Activated effector memory CD4-positive, alpha-beta T cell treated with anti-CD3 and anti-CD28 coated beads, Interleukin-2, amount 50 U/mL, for 16 hours (primary cell): ENCODE measurements at regions not wholly inside any gene's neighbourhood (a gene's known extent, or its start where the extent isn't known, plus 50 kb on each side); places are given as distances from the start of the nearest gene placed in this dataset.
"Not testable (repeated sequence)": the region's sequence is repeated elsewhere in the genome, so short reads cannot be mapped to it uniquely, and the experiment has no call there.

ENCODE experiments used
- DNase-seq: peaks from one replicate; pipeline ENCODE4 v3.0.0-alpha.2; 2020

DNA sequence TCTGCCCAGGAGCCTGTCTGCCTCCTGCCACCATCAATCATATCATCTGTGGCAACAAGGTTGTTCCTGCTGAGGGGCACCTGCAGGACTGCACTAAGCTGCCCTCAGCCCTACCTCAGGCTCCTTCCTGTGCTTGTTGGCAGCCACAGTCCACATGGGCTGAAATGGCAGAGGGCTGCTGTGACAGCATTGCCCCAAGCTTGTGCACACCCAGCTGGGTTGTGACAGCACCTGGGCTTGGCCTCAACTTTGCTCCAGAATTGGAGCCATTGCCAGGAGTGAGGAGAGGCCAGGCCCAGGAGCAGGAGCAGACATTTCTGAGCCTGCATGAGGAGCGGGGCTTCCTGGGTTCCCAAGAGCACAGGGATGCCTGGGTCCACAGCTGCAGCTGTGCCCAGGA lies 340.9 kb upstream of the CHRM2 start:
- DNase-seq = no peak

GRCh38 chr7:136526408-136527105 lies 341.9 kb upstream of the CHRM2 start:
- no peak for DNase-seq

- DNase-seq = no peak
These were observed 344.9 kb upstream of the CHRM2 start for GRCh38 chr7:136523571-136523970.

DNA sequence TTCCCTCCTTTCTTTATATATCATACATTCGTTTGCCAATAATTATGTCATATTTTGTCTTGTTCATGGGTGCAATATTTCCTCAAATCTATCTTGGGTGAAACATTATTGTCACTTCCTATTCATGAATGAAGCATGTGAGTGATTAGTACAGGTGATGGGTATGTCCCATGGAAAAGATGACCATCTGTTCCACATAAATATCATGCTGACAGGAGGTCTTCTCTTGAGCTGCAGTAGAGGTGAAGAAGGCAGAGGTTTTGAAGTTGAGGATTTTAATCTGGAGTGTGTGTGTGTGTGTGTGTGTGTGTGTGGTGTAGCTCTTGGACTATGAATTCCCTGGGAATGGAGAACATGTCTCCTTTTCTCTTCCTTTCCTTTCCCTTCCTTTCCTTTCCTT lies 350.5 kb upstream of the CHRM2 start:
- DNase-seq = no peak

DNA sequence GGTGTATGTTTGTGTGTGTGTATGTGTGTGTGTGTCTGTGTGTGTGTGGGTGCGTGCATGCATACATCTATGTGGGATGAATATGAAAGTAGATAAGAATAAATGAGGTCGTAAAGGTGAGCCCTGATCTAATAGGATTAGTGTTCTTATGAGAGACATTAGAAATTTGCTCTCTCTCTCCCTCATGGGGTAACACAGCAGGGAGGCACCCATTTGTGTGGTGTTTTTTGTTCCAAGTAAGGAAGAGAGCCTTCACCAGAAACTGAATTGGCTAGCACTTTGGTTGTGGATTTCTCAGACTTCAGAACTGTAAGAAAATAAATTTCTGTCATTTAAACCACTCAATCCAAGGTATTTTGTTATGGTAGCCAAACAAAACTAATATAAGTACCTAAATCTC lies 353.7 kb upstream of the CHRM2 start:
- no peak for DNase-seq

DNA sequence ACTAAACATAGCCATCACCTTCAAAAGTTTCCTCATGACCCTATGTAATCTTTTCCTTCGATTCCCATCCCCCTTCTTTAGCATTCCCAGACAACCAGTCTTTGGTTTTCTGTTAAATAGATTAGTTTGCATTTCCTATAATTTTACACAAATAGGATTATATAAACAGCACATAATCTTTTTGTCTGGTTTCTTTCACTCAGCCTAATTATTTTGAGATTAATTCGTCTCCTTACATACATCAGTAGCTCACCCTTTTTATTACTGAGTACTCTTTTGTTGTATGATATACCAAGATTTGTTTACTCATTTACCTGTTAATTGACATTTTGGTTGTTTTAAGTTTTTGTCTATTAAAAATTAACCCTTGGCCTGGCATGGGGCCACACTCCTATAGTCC lies 354.7 kb upstream of the CHRM2 start:
- no peak for DNase-seq

- no peak for DNase-seq
These were observed 359.0 kb upstream of the CHRM2 start for GRCh38 chr7:136509466-136509865.

- no peak for DNase-seq
These were observed 366.3 kb upstream of the CHRM2 start for GRCh38 chr7:136502162-136502561.

- DNase-seq = no peak
These were observed 367.3 kb upstream of the CHRM2 start for GRCh38 chr7:136501151-136501550.

DNA sequence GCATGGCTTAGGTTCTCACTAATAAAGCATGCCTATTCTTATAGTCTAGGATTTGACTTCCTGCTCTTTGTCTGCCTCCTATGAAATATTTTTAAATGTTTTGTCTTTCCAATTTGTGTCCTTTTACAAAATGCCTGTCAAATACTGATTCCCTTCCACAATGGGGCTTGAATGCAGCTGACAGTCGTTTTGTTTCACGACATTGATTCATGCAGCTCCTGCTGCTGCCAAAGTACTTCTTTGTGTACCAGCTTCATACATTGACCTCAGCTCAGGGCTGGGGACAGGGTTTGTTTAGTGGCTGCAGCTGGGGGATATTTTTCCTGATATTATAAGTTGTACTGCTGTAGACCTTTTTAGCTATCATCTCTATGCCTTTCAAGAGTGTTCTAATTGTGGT lies 371.9 kb upstream of the CHRM2 start:
- no peak for DNase-seq

DNA sequence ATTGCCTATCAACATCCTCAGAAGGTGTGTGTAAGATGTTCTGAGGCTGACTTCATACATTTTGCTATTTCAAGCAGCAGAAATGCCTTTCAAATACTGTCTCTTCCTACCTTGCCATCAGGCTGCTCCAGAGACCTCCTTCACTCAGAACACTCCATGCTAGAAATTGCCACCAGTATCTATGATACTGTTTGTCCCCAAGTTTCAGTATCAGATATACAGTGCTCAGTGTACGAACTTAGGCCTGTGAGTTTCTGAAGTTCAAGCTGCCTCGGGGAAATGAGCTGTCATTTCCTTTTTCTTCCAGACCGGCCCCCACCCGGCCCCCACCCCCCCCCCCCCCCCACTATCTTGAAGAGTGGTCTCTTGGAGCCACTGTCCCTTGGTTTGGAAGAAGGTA lies 373.4 kb upstream of the CHRM2 start:
- DNase-seq = no peak

DNA sequence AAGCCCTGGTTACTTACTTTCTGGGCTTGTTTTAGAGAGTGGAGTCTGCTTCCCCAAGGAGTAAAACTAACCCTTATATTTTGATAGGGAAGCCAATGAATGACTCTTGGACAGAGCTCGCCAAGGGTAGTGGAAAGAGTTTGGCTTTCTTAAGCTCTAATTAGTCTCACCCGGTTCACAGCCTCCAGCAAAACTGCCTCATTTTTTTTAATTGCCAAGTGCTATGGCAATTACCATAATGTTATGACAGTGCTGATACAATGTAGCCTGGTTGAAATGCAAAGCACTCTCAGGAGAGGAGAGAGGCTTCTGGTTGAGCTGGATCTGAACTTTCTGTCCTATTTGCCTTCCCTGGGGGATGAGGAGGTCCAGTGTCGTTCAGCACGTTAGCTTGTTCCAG lies 376.1 kb upstream of the CHRM2 start:
- no peak for DNase-seq

- no peak for DNase-seq
These were observed 378.6 kb upstream of the CHRM2 start for GRCh38 chr7:136489808-136490207.

DNA sequence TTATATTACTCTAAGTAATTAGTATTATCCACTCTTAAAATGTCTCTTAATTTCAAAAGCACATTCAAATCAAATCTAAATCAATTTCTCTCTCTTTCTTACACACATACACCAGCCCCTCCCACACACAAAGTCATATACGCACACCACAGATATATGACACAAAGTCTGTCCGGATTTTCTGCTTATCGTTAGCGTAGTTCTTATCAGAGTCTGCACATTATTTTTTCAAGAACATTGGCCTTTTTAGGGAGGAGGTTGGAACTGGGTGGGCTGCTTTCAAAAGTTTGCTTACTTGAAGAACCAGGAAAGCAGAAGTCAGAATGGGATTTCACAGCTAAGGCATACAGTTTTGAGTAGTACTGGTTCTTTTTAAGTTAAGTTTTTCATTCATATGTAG lies 387.6 kb upstream of the CHRM2 start:
- no peak for DNase-seq

GRCh38 chr7:136479922-136480321 lies 388.5 kb upstream of the CHRM2 start:
- DNase-seq = no peak

- DNase-seq = no peak
These were observed 398.3 kb upstream of the CHRM2 start for GRCh38 chr7:136470179-136470578.

DNA sequence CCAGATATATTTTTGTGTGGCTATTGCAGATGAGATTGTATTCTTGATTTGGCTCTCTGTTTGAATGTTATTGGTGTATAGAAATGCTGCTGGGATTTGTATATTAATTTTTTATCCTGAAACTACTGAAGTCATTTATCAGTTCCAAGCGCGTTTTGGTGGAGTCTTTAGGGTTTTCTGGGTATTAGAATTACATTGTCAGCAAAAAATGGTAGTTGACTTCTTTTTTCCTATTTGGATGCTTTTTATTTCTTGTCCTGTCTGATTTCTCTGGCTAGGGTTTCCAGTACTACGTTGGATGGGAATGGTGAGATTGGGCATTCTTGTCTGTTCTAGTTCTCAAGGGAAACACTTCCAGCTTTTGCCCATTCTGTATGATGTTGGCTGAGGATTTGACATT lies 415.5 kb upstream of the CHRM2 start:
- DNase-seq = no peak

GRCh38 chr7:136446751-136447150 lies 421.7 kb upstream of the CHRM2 start:
- no peak for DNase-seq

GRCh38 chr7:136441835-136442234 lies 426.6 kb upstream of the CHRM2 start:
- DNase-seq = no peak

- DNase-seq = not testable (repeated sequence)
These were observed 436.7 kb upstream of the CHRM2 start for GRCh38 chr7:136431736-136432135.

GRCh38 chr7:136424058-136424457 lies 444.4 kb upstream of the CHRM2 start:
- DNase-seq = no peak

- DNase-seq = not testable (repeated sequence)
These were observed 442.6 kb upstream of the MTPN start for GRCh38 chr7:136419740-136420139.

- no peak for DNase-seq
These were observed 435.8 kb upstream of the MTPN start for GRCh38 chr7:136412952-136413351.

DNA sequence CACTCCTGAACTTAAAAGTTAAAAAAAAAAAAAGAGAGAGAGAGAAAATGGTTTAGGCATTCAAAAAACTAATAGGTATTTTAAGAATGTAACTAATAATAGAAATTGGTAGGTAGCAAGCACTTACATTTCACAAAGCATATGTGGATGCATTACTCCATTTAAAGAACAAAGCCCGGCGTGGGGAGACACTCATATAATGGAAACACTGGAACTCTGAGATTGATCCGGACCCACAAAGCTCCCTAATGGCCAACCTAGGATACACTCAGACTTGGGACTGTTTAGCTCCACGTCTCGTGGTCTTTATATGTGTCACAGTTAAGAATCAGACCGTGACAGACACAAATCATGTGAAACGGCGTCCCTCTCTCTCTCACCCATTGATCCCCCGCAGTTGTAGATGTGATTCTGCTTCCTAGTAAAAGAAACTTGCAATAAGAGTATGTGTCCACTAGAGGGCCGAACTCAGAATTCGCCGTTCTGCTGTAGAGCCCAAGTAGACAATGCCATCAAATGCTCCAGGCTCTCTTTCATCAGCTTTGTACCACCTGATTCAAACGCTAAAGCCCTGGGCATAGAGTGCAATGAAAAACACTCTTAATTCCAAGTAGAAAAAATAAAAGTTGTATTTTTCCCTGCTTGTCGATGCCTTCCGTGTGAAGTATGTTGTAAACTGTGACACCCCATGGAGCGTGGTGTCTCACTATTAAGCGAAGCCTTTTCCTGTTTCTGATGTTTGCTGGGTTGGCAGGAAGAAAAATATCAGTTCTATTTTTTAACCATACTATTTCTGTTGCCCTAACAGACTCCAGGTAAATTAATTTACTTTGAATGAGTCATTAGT lies 429.0 kb upstream of the MTPN start:
- DNase-seq = peak; percentile 63

DNA sequence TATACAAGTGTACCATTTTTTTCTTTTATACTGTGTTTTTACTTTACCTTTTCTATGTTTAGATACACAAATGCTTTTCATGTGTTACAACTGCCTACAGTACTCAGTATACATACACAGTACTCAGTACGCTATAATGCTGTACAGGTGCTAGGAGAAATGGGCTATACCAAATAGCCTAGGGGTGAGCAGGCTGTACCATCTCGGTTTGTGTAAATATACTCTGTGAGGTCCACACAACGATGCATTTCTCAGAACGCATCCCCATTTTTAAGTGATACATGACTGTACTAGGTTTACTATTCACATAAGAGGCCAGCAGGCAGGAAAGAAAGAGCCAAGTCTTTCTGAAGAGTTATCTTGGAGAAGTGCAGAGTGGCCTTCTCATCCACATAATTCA lies 426.4 kb upstream of the MTPN start:
- DNase-seq = no peak
